Skin epidermis (tissue), 12 donors: ENCODE measurements at regions not wholly inside any gene's neighbourhood (a gene's known extent, or its start where the extent isn't known, plus 50 kb on each side); places are given as distances from the start of the nearest gene placed in this dataset.

ENCODE experiments used
- H3K27ac ChIP-seq, 21 experiments: fragments of 200-600 bp; sonication (generic) in 11 of 21; one replicate each; pipeline ENCODE4 v1.5.0; 2020; ENCODE audit warnings: mild to moderate bottlenecking in 3 of 21, inconsistent platforms in 2 of 21, moderate library complexity in 2 of 21
- H3K4me3 ChIP-seq, 7 experiments: fragments of 200-600 bp; sonication (generic) in 2 of 7; one replicate each; pipeline ENCODE4 v1.5.0; 2020; ENCODE audit warnings: inconsistent platforms in 2 of 7, mild to moderate bottlenecking in 2 of 7, moderate library complexity in 1 of 7

DNA sequence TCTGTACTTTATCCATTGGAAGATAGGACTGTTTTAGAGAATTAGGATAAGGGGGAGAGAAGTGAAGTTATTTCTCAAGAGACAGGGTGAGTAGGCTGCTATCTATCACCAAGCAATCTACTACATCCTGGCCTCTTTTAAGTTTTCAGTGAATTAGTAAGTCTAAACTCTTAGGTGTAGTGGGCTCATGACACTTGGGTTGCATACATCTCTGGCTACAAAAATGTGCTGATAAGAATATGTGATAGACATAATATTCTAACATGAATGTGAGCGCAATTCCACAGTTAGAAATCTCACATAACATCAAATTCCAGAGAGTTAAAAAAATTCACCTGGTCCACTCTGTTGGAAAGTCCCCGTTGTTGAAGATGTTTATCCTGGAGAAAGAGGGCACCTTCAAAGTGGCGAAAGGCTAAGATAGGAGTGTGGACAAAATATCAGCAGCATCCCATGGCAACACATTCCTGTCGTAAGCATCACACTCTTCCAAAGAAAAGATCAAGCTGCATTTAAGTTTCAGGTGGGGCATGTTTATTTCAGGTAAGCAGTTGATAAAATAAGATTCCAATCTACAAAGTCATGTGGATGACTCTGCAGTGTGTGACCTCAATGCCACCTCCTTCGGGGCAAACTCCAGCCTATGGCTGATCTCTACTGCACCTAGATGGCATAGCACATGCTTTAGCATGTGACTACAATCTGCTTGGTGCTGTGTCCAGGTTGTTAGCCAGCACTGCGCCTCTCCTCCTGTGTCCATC is 111.7 kb upstream of the NEDD9 start:
- Histone ChIP-seq H3K27ac (no peak overlapping the region), H3K4me3 (no peak overlapping the region)

DNA sequence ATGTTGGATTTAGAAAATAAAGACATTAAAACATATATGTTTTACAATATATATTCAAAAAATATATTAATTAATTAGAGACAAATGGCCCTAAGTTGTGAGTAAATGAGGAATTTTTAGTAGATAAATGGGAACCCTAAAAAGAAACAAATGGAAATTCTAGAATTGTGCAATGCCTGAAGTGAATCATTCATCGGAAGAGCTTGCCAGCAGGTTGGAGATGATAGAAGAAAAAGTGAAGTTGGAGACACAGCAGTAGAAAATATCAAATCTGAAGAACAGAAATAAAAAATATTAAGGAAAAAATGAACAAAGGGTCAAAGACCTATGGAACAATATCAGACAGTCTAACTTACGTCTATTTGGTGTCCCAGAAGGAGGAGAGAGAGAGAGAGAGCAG is 109.4 kb upstream of the NEDD9 start:
- Histone ChIP-seq H3K27ac (no peak overlapping the region), H3K4me3 (no peak overlapping the region)

DNA sequence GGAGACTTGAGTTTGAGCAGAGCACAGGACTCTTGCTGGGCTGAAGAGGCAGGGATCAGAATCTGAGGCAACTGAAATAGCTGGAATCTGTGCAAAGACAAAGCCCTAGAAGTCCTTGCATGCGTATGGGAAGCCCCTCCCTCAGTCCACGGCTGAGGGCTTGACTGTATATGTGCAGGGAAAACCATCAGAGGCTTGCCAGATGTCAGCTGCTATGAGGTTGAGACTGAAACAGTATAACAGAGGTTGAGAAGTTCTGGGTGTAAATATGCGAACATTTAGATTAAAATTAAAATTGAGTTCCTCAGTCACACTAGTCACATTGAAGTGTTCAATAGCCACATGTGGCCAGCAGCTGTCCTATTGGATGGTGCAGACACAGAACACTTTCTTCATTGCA is 108.8 kb upstream of the NEDD9 start:
- Histone ChIP-seq H3K27ac (no peak overlapping the region), H3K4me3 (no peak overlapping the region)

DNA sequence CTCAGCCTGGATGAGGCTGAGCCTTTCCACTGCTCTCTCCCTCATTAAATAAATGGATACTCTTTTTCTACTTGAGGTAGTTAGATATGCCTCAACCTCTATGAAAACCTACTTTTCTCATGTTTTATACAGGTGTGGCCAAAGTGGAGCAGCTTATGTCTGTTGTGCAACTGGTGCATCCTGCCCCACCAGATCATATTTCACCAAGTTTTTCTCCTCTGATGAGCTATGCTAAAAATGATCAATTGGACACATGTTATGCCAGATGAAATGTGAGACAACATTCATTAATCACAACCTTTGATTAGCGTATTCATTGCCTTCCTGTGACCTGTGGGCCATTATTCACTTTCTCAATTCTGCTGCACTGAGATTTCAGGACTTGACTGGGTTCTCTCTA is 106.9 kb upstream of the NEDD9 start:
- no peak overlapping the region for H3K27ac ChIP-seq

DNA sequence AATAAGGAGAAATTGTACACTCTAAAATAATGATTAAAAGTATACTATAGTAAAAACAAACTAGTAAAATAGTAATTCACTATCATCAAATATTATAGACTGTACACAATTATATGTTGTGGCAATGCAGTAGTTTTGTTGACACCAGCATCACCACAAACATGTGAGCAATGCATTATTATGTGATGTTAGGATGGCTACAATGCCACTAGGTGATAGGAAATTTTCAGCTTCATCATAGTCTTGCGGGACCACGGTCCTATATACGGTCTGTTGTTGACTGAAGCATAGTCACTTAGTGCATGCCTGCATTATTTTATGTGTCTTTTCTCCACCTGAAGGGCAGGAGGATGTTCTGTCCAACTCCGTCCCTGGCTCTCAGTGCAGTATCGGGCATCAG is 104.8 kb upstream of the NEDD9 start:
- H3K4me3 ChIP-seq, result no peak overlapping the region
- no peak overlapping the region for H3K27ac ChIP-seq

More for the DNA sequence above, 106.9 kb upstream of the NEDD9 start:
- H3K4me3 ChIP-seq, result no peak overlapping the region

DNA sequence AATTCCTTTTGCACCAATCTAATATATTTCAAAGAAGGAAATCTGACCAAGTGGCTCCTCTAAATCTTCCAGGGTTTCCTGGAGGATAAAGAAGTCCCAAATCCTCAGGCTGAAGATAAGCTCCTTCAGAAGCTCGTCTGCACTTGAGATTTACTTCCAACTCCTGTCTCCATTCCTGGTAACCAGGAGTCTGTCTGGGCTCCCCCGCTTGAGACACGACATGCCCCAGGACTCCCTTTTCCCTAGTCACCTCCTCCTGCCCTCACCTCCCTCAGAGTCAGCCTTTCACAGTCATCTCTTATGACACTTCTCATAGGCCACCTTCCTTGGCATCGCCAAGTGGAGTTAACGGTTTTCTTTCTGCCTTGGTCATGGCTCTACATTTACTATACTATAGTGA is 103.4 kb upstream of the NEDD9 start:
- Histone ChIP-seq H3K27ac (no peak overlapping the region), H3K4me3 (no peak overlapping the region)

DNA sequence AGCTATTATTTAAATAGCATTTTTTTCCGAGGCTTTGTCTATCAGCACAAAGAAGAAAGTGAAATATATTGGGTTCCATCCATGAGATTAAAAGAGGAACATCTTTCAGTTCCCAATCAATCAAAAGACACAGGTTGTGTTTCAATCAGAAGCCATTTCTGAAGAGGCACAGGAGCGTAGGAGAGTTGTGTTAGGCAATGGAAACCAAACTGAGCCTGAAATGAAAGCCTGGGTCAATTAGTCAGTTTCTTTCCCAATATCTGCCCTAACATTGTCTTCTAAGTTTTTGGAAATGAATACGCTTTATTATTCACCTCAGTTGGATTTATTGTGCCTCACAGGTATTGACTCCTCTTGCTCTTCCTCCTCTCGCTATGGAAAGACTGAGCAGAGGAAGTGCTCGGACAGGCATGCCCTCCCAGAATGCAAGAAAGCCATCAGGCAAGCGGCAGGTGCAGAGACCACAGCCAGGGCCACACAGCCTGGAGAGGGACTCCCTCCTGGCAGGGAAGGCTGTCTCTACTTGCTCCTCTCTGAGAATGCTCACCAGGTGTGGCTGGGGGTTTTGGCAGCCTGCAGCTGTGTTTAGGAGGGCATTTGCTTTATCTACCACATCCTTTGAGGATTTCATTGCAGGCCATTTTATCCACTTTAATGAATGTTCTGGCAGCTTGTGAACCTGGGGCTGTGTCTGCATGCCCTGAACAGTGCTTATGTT is 100.8 kb upstream of the NEDD9 start:
- H3K27ac ChIP-seq, result no peak overlapping the region
- no peak overlapping the region for H3K4me3 ChIP-seq

DNA sequence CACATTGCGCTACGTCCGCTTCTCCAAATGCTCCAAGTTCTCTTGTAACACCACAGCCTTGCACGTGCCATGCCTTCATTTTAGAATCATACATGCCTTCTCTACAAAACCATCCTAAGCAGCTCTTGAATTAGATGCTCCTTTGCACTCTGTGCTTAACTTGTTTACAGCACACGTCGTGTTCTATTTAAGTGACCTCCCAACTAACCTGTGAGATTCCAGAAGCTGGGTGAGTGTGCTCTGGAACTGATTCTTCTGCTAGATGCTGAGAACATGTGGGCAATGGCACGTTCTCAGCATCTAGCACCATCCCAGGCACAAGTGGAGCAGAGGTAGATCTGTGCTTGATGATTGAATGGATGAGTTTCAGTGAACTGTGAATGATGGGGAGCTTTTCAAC is 100.0 kb upstream of the NEDD9 start:
- no peak overlapping the region for H3K4me3 ChIP-seq
- H3K27ac ChIP-seq, result no peak overlapping the region

DNA sequence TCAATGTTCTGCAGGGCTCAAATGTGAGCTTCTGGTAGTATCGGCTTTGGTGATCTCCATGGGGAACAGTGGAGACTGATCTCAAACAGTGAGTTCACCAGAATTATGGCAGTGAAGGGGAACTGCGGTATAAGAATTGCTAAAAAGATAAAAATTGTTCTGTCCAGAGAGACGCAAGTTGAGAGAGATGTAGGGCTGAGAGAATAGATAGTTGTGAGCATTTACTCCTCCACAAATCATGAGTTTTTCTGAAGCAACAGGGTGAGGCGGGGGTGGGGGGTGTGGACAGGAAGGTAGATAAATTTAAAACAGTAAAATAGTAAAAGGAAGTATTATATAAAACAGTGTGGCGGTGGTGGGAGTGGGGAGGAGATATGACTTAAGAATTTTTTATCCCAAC is 98.6 kb upstream of the NEDD9 start:
- Histone ChIP-seq H3K4me3 (no peak overlapping the region), H3K27ac (peak overlapping the region in 3 of 21 experiments; percentile 3 to 67 (median 62))

DNA sequence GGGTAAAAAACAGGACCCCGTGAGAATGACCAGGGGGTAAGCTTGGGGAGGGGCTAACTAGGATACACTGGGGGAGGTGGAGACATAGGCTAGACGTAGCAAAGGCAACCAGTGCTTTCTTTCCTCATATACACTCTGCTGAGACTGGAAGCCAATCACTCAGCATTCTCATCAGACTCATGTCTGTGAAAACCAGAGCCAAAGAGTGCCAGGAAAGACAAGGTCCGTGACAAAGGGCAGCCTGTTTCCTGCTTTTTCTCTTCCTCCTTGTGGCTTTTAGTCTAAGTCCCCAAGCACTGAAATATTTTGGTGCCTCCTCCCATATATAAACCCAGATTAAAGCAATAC is 97.9 kb upstream of the NEDD9 start:
- Histone ChIP-seq H3K27ac (peak overlapping the region in 7 of 21 experiments; percentile 3 to 67 (median 31)), H3K4me3 (no peak overlapping the region)

DNA sequence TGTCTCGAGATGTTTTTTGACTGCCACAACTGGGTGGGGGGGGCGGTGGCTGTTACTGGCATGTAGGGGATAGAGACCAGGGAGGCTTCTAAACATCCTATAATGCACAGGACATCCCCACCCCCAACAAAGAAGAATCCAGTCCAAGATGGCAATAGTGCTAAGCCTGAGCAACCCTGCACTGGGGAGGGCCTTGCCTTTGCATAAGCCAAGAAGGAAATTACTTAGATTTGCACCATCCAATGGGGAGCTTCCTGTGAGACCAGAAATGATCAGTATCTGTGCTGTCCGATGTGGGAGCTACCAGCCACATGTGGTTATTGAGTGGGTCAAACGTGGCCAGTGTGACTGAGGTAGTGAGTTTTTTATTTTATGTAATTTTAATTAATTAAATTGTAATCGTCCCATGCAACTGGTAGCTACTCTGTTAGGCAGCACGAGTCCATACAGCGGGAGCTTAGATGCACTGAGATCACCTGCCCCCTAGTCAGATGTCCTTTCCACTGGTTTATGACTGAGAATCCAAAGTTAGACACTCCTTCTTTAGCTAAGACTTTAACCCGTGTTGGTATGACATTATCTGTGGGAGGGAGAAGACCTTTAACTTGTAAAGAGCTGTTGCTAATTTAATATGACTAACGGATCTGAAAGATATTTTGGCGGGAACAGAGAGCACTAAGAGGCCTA is 97.4 kb upstream of the NEDD9 start:
- Histone ChIP-seq H3K27ac (peak overlapping the region in 5 of 21 experiments; percentile 13 to 67 (median 52)), H3K4me3 (no peak overlapping the region)

DNA sequence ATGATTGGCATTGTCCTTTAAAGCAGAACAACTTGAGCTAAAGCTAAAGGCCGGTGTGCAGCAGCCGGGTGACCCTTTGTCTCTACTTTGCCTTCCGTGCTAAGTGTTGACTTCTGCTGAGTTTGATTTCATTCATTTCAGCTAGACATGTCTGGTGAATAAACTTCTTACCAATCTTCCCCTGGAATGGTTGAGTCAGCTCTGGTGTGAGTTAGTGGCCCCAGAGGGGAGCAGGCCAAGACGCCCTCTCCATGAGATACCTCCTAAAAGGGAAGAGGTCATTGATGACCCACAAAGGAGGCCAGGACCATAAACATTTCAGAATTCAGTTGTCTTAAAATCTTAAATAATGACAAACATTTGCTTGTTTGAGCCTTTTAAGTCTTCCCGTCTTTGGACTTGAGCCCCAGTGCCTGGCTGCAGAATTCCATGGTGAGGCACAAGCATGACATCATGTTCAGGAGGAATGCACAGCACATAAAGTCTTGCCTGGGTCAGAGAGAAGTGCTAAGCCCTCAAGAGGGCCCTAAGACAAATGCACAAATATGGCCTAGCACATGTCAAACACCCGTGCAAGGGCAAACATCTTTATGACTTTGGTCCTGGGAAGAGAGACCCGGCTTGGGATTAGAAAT is 96.3 kb upstream of the NEDD9 start:
- no peak overlapping the region for H3K4me3 ChIP-seq
- H3K27ac ChIP-seq, result peak overlapping the region in 3 of 21 experiments; percentile 42 to 62 (median 49)

DNA sequence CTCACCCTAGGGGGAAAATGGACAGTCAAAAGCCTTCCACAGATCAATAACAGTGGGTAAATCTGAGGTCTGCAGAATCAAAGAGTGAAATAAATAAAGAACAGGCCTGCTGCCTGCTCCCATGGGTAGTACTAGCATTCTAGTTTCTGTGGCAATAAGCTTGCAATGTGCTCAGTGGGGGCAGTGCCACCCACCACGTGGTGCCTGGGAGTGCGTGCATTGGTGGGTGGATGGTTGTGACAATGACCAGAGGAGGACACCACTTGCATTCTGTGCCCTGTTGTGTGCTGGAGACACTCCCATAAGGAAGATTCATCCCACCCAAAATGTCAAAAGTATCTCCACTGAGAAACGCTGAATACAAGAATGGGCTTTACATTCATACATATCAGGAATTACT is 95.5 kb upstream of the NEDD9 start:
- Histone ChIP-seq H3K27ac (peak overlapping the region in 2 of 21 experiments; percentile 35 to 42), H3K4me3 (no peak overlapping the region)

DNA sequence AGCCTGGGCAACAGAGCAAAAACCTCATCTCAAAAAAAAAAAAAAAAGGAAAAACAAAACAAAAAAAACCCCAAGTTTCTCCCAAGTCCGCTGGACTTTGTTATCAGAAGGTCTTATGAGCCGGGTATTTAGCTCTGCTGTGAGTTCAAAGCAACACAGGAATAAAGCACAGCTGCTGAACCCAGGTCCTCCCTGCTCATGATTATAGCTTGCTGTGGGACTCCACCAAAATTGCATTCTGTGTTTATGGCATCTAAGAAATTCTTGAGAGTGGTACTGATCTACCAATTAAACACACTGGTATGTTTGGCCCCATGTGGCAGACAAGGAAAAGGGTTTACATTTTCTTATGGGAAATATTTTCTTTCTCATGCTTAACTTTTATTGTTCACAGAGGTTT is 93.6 kb upstream of the NEDD9 start:
- H3K27ac ChIP-seq, result no peak overlapping the region

DNA sequence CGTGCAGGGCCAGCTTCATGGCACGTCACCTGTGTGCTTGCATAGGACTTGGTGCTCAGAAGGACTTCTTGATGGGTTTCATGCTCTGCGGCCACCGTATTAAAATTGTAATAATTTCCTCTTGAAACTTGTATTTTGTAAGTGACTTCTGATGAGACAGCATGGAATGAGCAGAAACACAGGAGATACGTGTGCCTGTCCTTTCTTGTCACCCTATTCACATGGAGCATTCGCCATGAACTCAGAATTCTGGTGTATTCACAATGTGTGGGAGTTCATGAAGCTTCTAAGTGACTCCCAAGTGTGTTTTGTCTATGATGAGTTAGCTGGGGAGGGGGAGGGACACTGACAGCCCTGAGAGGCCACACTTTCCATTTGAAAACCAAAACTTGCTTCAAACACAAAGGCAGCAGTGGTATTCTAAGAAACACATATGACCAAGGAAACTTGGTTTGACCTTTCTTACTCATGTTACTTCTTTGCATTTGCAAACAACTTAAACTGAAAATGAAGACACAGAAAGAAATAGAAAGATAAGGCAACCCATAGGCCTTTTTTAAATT is 92.1 kb upstream of the NEDD9 start:
- Histone ChIP-seq H3K4me3 (no peak overlapping the region), H3K27ac (peak overlapping the region in 2 of 21 experiments; percentile 5 to 27)

More for the DNA sequence above, 93.6 kb upstream of the NEDD9 start:
- H3K4me3 ChIP-seq, result no peak overlapping the region

DNA sequence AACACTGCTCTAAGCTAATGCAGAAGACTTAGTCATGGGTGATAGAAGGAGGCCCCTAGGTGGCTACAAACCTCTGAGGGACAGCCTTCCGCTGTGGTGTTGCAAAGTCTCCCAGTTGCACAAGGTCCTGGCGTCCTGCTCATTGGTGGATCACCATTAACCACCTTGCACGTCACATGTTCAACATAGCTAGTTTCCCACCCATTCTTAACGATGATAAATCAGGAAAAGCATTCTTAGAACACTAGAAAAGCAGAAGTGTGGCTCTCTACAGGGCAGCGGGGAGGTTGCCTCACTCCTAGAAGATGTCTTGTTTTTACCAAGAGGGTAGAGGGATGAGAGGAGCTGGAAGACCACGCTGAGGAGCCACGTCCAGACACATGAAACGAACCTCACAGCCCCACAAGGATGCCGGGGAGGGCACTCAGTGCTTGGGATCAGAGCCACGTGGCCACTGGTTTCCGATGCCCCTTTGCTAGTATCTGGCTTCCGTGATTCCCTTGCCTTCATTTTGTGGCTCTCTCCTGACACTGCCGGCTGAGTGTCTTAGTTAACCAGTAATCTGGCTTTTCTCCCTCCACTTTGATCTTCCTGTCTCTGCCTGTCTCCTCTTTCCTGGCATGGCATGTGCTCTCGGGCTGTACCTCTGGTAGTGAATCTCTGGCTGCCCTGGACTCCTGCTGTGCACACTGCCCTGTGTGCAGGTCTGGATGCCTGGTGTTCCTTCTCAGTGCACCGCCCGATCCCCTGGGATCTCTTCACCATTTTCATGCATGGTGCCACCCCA is 91.4 kb upstream of the NEDD9 start:
- Histone ChIP-seq H3K27ac (peak overlapping the region in 3 of 21 experiments; percentile 5 to 27 (median 14)), H3K4me3 (no peak overlapping the region)

DNA sequence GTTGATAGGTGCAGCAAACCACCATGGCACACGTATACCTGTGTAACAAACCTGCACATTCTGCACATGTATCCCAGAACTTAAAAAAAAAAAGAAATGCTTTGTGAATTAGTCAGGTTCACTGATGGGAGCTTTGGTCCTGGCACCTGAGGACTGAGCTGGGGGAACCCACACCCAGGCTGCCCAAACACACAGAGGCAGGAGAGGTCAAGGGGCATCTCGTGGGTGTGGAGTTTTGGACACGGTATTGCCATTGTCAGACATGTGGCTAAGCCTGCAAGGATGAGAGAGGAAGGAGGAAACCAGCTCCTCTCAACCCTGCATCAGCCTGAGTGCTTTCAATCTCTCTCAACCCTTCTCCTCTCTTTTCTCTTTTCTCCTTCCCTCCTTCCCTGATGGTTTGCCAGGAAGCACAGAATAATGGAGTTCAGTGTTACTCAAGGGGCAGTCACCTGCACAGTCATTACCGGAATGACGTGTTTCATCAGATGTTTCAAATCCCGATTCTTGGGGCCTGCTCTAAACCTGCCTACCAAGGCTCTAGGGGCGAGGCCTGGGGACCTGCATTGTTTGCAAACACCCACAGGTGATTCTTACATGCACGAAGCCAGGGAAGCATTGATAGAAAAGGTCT is 89.9 kb upstream of the NEDD9 start:
- Histone ChIP-seq H3K4me3 (no peak overlapping the region), H3K27ac (peak overlapping the region in 1 of 21 experiments; percentile 22)

DNA sequence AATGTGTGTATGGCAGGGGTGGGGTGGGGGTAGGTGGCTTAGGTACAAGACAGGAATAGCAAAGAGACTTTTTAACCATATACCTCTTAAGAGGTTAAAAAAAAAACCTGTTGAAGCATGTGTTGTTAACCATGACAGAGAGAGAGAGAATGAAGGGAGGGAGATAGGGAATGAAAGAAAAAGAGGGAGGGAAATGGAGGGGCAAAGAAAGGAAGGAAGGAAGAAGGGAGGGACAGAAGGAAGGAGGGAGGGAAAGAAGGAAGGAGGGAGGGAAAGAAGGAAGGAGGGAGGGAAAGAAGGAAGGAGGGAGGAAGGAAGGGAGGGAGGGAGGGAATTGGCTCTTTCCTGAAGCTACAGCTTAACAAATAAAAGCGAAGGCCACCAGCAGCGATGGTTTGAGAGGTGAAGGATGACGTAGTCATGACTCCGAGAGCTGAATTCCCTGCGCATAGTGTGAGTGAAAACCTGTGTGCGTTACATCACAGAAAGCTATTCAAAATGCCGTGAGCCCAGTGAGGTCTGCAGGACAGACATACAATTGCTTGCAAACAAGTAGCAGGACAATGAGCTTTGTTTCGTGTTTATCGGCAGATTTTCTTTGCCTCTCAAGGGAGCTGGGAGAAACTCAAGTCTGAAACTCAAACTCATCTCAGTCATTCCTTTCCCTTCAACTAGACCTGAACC is 88.6 kb upstream of the NEDD9 start:
- no peak overlapping the region for H3K4me3 ChIP-seq
- H3K27ac ChIP-seq, result no peak overlapping the region
